ENCODE measurements at regions not wholly inside any gene's neighbourhood (a gene's known extent, or its start where the extent isn't known, plus 50 kb on each side); places are given as distances from the start of the nearest gene placed in this dataset.

DNA sequence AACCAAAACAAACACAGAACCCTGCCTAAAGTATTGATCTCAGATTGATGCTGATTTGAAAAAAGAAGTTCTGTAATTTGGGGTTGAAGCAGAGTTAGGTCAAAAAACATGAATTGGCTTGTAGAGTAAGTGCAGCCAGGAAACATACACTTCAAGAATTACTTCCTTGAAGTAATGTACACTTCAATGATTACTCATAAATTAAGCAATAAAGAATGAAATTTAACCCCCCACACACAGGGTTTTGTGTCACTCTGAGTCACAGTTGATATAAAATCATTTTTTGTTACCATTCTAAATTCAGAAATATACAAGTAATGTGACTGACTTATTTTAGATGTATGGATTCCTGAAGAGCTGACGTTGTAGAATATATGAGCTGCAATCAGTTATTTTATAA is 622.2 kb downstream of the POM121L12 start:
- POLR2A ChIA-PET = no interaction called here
- H3K4me3 ChIP-seq (replicated peaks in 1 of 3; ENCODE audit: insufficient read depth in 1 of 3, low read depth in 2 of 3, low read length in 3 of 3) = no peak overlapping the region
- H3K79me2 ChIP-seq (ENCODE audit: insufficient read depth, low read length) = no peaks in the 10 kb centered on the region
- FAIRE-seq (no peak), ATAC-seq (no peak), DNase-seq (ENCODE audit: low spot score) (no peak)
- no peaks in the 10 kb centered on the region for H3K4me1 ChIP-seq (ENCODE audit: insufficient read depth, low read length)
- H3K9me3 ChIP-seq (ENCODE audit: low read length) = peaks cover 77% of the 10 kb centered on the region
- intact Hi-C loops (cut with micrococcal nuclease; ENCODE audit: unreplicated experiment) (no loop called here), in situ Hi-C loops (cut with HindIII; ENCODE audit: extremely low pct_ligation_motif_present, low pct_unique_long_range_greater_than_20kb) (no loop called here)
- TF ChIP-seq ZNF326 (CRISPR knock-in tag; IDR thresholded peaks at IDR 0.05; ENCODE audit: borderline replicate concordance) (no peak), SP4 (CRISPR knock-in tag; IDR thresholded peaks at IDR 0.05) (no peak), ZNF660 (CRISPR knock-in tag; IDR thresholded peaks at IDR 0.05; ENCODE audit: borderline replicate concordance, low read depth) (no peak), ZNF354B (CRISPR knock-in tag; IDR thresholded peaks at IDR 0.05) (no peak), ZNF543 (CRISPR knock-in tag; IDR thresholded peaks at IDR 0.05) (no peak), ZNF510 (CRISPR knock-in tag; IDR thresholded peaks at IDR 0.05; ENCODE audit: low read depth) (no peak), IKZF1 (IDR thresholded peaks at IDR 0.05) (no peak), AGO2 (optimal IDR thresholded peaks at IDR 0.05; ENCODE audit: low read depth, low read length) (no peak), SIX1 (CRISPR knock-in tag; IDR thresholded peaks at IDR 0.05; ENCODE audit: borderline replicate concordance) (no peak), ZNF264 (CRISPR knock-in tag; IDR thresholded peaks at IDR 0.05) (no peak), RXRB (CRISPR knock-in tag; IDR thresholded peaks at IDR 0.05; ENCODE audit: borderline replicate concordance) (no peak), SMARCE1 (IDR thresholded peaks at IDR 0.05; ENCODE audit: borderline replicate concordance) (no peak)
- TF ChIP-seq, protein P1, sequence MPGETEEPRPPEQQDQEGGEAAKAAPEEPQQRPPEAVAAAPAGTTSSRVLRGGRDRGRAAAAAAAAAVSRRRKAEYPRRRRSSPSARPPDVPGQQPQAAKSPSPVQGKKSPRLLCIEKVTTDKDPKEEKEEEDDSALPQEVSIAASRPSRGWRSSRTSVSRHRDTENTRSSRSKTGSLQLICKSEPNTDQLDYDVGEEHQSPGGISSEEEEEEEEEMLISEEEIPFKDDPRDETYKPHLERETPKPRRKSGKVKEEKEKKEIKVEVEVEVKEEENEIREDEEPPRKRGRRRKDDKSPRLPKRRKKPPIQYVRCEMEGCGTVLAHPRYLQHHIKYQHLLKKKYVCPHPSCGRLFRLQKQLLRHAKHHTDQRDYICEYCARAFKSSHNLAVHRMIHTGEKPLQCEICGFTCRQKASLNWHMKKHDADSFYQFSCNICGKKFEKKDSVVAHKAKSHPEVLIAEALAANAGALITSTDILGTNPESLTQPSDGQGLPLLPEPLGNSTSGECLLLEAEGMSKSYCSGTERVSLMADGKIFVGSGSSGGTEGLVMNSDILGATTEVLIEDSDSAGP (CRISPR knock-in tag; IDR thresholded peaks at IDR 0.05; ENCODE audit: borderline replicate concordance) = no peak
- TF ChIP-seq, protein P2, sequence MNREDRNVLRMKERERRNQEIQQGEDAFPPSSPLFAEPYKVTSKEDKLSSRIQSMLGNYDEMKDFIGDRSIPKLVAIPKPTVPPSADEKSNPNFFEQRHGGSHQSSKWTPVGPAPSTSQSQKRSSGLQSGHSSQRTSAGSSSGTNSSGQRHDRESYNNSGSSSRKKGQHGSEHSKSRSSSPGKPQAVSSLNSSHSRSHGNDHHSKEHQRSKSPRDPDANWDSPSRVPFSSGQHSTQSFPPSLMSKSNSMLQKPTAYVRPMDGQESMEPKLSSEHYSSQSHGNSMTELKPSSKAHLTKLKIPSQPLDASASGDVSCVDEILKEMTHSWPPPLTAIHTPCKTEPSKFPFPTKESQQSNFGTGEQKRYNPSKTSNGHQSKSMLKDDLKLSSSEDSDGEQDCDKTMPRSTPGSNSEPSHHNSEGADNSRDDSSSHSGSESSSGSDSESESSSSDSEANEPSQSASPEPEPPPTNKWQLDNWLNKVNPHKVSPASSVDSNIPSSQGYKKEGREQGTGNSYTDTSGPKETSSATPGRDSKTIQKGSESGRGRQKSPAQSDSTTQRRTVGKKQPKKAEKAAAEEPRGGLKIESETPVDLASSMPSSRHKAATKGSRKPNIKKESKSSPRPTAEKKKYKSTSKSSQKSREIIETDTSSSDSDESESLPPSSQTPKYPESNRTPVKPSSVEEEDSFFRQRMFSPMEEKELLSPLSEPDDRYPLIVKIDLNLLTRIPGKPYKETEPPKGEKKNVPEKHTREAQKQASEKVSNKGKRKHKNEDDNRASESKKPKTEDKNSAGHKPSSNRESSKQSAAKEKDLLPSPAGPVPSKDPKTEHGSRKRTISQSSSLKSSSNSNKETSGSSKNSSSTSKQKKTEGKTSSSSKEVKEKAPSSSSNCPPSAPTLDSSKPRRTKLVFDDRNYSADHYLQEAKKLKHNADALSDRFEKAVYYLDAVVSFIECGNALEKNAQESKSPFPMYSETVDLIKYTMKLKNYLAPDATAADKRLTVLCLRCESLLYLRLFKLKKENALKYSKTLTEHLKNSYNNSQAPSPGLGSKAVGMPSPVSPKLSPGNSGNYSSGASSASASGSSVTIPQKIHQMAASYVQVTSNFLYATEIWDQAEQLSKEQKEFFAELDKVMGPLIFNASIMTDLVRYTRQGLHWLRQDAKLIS (CRISPR knock-in tag; IDR thresholded peaks at IDR 0.05) = no peak
- H2AFZ ChIP-seq (ENCODE audit: low read length) = no peak overlapping the region
- no peak overlapping the region for H3K27ac ChIP-seq (ENCODE audit: extremely low read length, insufficient read depth, low read length)
- WGBS (ENCODE audit: low lambda C conversion rate) = 0% methylated on average over 1 of the region's 1 CpG
- BruUV-seq (replicated peaks) = no TSS peak
- CTCF ChIA-PET (ENCODE audit: low intra/inter-chr PET ratio, low total read pairs) = no interaction called here
- H3K36me3 ChIP-seq (replicated peaks in 1 of 2; ENCODE audit: control insufficient read depth in 1 of 2, insufficient read depth in 2 of 2, low read length in 2 of 2) = no peaks in the 10 kb centered on the region
- H3K9ac ChIP-seq (ENCODE audit: insufficient read depth, low read depth, low read length) = no peak overlapping the region
- H3K27me3 ChIP-seq (ENCODE audit: control insufficient read depth in 1 of 2, insufficient read depth in 2 of 2, low read length in 2 of 2) = no peaks in the 10 kb centered on the region
- no peaks in the 10 kb centered on the region for H4K20me1 ChIP-seq (ENCODE audit: insufficient read depth, low read length)
- no peak overlapping the region for H3K4me2 ChIP-seq (ENCODE audit: low read depth, low read length)
